Transverse colon (tissue), 4 donors: ENCODE measurements at regions not wholly inside any gene's neighbourhood (a gene's known extent, or its start where the extent isn't known, plus 50 kb on each side); places are given as distances from the start of the nearest gene placed in this dataset.

Experiments used
- DNase-seq: peaks from one replicate; pipeline ENCODE4 v3.0.0-alpha.2; 2019
- H3K27ac ChIP-seq, 4 donors: fragments of 200-600 bp; sonication (generic); 2 replicates each; pipeline ENCODE4 v1.5.1; 2016 to 2018; ENCODE audit warnings: inconsistent platforms in 4 of 4
- H3K27me3 ChIP-seq: fragments of 200-600 bp; sonication (generic); 2 replicates; pipeline ENCODE4 v1.5.1; 2017; ENCODE audit warnings: inconsistent platforms
- H3K36me3 ChIP-seq, 4 donors: fragments of 200-600 bp; sonication (generic); 2 replicates each; pipeline ENCODE4 v1.5.1; 2017 to 2019; ENCODE audit warnings: inconsistent platforms in 4 of 4
- H3K4me1 ChIP-seq, 4 donors: fragments of 200-600 bp; sonication (generic); 2 replicates each; pipeline ENCODE4 v1.5.1; 2017 to 2020; ENCODE audit warnings: inconsistent platforms in 4 of 4
- H3K4me3 ChIP-seq, 4 donors: fragments of 200-600 bp; sonication (generic); 1 replicate in 1 of 4; 2 replicates in 3 of 4; pipeline versions ENCODE4 v1.5.1 to v1.6.1; 2017 to 2019; ENCODE audit warnings: inconsistent platforms in 4 of 4
- H3K9me3 ChIP-seq, 2 donors: fragments of 200-600 bp; sonication (generic); 2 replicates each; pipeline ENCODE4 v1.5.1; 2017 to 2019; ENCODE audit warnings: inconsistent platforms in 2 of 2
- EP300 ChIP-seq: sonication (generic); formaldehyde crosslinking; IDR thresholded peaks from one replicate; pipeline ENCODE4 v1.6.1; 2017; ENCODE audit warnings: antibody characterized with exemption, low read depth
- POLR2A ChIP-seq: fragments of 450-650 bp; IDR thresholded peaks from one replicate; pipeline ENCODE4 v1.6.1; 2016; ENCODE audit warnings: antibody characterized with exemption, mild to moderate bottlenecking, moderate library complexity
- POLR2AphosphoS5 ChIP-seq, 3 donors: sonication (generic); formaldehyde crosslinking; IDR thresholded peaks; one replicate each; pipeline ENCODE4 v1.6.1; 2016; ENCODE audit warnings: antibody characterized with exemption in 3 of 3
- WGBS, 2 donors: methylation state at CpG; one replicate each; pipeline ENCODE4 v1.1.5; 2018; ENCODE audit warnings: low coverage in 1 of 2; 5-methylcytosine and 5-hydroxymethylcytosine counted together
- in situ Hi-C, 4 donors: fragments of 200-750 bp; cut with MboI; loops; one replicate each; pipeline versions ENCODE4 v1.15.0 to v1.15.1; 2017; ENCODE audit warnings: low sequenced_read_pairs in 3 of 4, low pct_ligation_motif_present in 1 of 4, low pct_unique_long_range_greater_than_20kb in 1 of 4
- intact Hi-C: fragments of 100-400 bp; cut with DNase I; formaldehyde crosslinking; loops from one replicate; pipeline ENCODE4 v1.15.1; 2023; ENCODE audit warnings: low total_unique reads
- TF ChIP-seq, protein P1 (sequence below), 5 experiments: fragments of 200-600 bp in 3 of 5; fragments of 450-650 bp in 2 of 5; sonication (generic) in 3 of 5; IDR thresholded peaks; 1 replicate in 2 of 5; 2 replicates in 3 of 5; pipeline ENCODE4 v1.5.1; 2016 to 2017; ENCODE audit warnings: antibody characterized with exemption in 5 of 5, inconsistent platforms in 3 of 5, mild to moderate bottlenecking in 2 of 5, moderate library complexity in 1 of 5

DNA sequence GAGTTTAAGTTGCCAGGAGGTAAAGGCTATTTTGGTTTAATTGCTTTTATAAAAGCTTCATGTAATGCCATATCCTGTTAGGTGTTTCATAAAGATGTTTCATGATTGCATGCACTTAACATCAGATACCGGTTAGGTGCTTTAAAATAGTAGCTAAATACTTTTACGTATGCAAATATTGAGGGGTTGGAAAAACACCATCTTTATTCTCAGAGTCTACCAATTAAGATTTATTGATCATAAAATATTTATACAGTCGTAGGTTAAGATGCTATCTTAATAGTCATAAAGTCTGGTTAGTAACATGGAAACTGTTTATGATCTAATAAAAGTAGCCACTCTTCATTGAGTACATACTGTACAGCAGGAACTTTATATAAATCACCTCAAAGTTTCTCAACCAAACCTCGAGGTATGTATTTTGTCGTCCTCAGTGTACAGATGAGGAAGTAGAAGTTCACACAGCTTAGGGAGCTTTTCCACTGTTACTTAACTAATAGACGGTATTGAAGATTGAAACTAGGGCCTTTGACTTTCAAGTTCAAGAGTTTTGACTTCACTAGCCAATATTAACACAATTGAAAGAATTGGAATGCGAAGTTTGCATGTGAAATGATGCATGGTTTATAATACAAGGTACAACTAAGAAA is 897.1 kb downstream of the GATA3 start:
- intact Hi-C loops = no loop called here
- Histone ChIP-seq H3K4me3 (no peak overlapping the region), H3K36me3 (no peaks in the 10 kb centered on the region), H3K4me1 (no peaks in the 10 kb centered on the region), H3K27ac (no peak overlapping the region), H3K27me3 (no peaks in the 10 kb centered on the region), H3K9me3 (no peaks in the 10 kb centered on the region)
- TF ChIP-seq EP300 (no peak), POLR2AphosphoS5 (IDR thresholded peaks at IDR 0.05) (no peak), POLR2A (no peak)
- TF ChIP-seq, protein P1, sequence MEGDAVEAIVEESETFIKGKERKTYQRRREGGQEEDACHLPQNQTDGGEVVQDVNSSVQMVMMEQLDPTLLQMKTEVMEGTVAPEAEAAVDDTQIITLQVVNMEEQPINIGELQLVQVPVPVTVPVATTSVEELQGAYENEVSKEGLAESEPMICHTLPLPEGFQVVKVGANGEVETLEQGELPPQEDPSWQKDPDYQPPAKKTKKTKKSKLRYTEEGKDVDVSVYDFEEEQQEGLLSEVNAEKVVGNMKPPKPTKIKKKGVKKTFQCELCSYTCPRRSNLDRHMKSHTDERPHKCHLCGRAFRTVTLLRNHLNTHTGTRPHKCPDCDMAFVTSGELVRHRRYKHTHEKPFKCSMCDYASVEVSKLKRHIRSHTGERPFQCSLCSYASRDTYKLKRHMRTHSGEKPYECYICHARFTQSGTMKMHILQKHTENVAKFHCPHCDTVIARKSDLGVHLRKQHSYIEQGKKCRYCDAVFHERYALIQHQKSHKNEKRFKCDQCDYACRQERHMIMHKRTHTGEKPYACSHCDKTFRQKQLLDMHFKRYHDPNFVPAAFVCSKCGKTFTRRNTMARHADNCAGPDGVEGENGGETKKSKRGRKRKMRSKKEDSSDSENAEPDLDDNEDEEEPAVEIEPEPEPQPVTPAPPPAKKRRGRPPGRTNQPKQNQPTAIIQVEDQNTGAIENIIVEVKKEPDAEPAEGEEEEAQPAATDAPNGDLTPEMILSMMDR (IDR thresholded peaks at IDR 0.05) = no peak
- in situ Hi-C loops = no loop called here
- no peak for DNase-seq
- 32 to 46% methylated on average over 7 of the region's 7 CpGs for WGBS, 2 donors

DNA sequence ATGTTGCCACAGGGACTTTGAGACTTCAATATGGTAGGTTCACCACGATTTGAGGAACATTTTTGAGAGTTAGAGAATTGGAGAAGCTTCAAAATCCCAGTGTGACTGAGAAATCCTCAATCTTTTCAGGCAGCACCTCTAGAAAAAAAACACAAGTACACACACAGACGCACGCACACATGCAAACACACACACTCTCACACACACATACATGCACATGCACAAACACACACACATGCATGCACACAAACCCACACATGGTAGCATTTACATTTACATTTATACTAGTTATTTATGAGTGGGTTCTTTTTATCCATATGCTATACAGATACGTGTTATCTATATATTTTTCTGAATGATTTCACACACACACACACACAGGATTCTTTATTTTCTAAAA is 901.9 kb downstream of the GATA3 start:
- no peak overlapping the region for H3K27ac ChIP-seq
- no peaks in the 10 kb centered on the region for H3K27me3 ChIP-seq
- no peaks in the 10 kb centered on the region for H3K36me3 ChIP-seq
- H3K4me3 ChIP-seq = no peak overlapping the region
- no peak for DNase-seq
- in situ Hi-C loops = no loop called here
- TF ChIP-seq, protein P1 (IDR thresholded peaks at IDR 0.05) = no peak
- no peak for TF ChIP-seq POLR2A
- no peak for TF ChIP-seq POLR2AphosphoS5 (IDR thresholded peaks at IDR 0.05)
- no peak for TF ChIP-seq EP300
- H3K9me3 ChIP-seq = no peaks in the 10 kb centered on the region
- no peaks in the 10 kb centered on the region for H3K4me1 ChIP-seq
- WGBS, 2 donors = 63 to 64% methylated on average over 4 of the region's 4 CpGs
- intact Hi-C loops = no loop called here

GRCh38 chr10:8962249-8962648 is 907.8 kb downstream of the GATA3 start:
- intact Hi-C loops = no loop called here
- no peak overlapping the region for H3K27ac ChIP-seq
- H3K4me1 ChIP-seq = no peaks in the 10 kb centered on the region
- in situ Hi-C loops = no loop called here
- no peak overlapping the region for H3K4me3 ChIP-seq
- no peaks in the 10 kb centered on the region for H3K36me3 ChIP-seq
- TF ChIP-seq POLR2A (no peak), EP300 (no peak), POLR2AphosphoS5 (IDR thresholded peaks at IDR 0.05) (no peak)
- H3K9me3 ChIP-seq = peaks cover 0 to 3% of the 10 kb centered on the region in 2 donors
- DNase-seq = no peak
- no peaks in the 10 kb centered on the region for H3K27me3 ChIP-seq

DNA sequence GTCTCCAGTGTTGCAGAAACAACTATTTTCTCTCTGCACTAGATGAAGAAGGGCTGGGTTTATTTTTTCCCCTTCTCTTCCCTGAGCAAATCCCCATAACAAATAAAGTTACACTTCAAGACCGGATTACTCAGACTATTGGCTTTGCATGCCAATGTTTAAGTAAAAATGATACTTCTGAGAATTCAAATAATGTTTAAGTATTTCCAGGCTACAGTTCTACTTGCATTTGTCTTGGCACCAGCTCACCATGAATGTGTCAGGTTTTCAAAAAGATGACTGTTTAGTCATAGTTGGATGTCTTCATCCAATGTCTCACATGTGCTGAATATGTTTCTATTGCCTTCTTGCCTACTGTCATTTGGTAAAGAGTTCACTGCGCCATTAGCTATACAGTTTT is 912.6 kb downstream of the GATA3 start:
- Histone ChIP-seq H3K36me3 (no peaks in the 10 kb centered on the region), H3K4me1 (no peaks in the 10 kb centered on the region), H3K4me3 (no peak overlapping the region), H3K27me3 (no peaks in the 10 kb centered on the region), H3K9me3 (peaks cover 0 to 3% of the 10 kb centered on the region in 2 donors), H3K27ac (no peak overlapping the region)
- in situ Hi-C loops (no loop called here), intact Hi-C loops (no loop called here)
- DNase-seq = no peak
- TF ChIP-seq POLR2A (no peak), POLR2AphosphoS5 (IDR thresholded peaks at IDR 0.05) (no peak), EP300 (no peak)
- TF ChIP-seq, protein P1 (IDR thresholded peaks at IDR 0.05) = no peak
- 86 to 88% methylated on average over 2 of the region's 2 CpGs for WGBS, 2 donors

DNA sequence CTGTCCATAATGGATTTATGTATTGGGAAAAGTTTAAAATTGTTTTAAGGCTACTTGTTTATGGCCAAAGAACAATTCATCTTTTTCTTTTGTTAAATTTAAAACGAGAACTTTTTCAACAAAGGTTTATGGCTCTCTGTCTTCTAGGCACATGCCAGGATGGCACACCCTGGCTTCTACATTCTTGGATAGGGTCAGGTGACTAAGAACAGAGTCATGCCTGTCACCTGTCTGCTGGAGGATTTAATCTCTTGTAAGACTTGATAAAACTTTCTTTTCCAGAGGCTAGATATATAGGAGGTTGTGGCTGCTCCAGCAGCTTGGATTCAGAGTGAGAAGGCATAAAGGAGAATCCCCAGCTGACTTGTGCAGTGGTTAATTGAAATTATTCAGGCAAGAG is 915.4 kb downstream of the GATA3 start:
- no peak overlapping the region for H3K4me3 ChIP-seq
- TF ChIP-seq, protein P1 (IDR thresholded peaks at IDR 0.05) = no peak
- TF ChIP-seq POLR2AphosphoS5 (IDR thresholded peaks at IDR 0.05) (no peak), POLR2A (no peak), EP300 (no peak)
- 50% methylated on average over 1 of the region's 1 CpG for WGBS, 2 donors

More for the DNA sequence above, 915.4 kb downstream of the GATA3 start:
- intact Hi-C loops (no loop called here), in situ Hi-C loops (no loop called here)
- no peaks in the 10 kb centered on the region for H3K36me3 ChIP-seq
- H3K27me3 ChIP-seq = no peaks in the 10 kb centered on the region
- H3K4me1 ChIP-seq = no peaks in the 10 kb centered on the region
- H3K9me3 ChIP-seq = no peaks in the 10 kb centered on the region
- no peak overlapping the region for H3K27ac ChIP-seq
- DNase-seq = no peak
